ENCODE measurements at regions not wholly inside any gene's neighbourhood (a gene's known extent, or its start where the extent isn't known, plus 50 kb on each side); places are given as distances from the start of the nearest gene placed in this dataset.

GRCh38 chr9:109859447-109859846 is 79.4 kb downstream of the PALM2AKAP2 start:
- TF ChIP-seq, protein P1, sequence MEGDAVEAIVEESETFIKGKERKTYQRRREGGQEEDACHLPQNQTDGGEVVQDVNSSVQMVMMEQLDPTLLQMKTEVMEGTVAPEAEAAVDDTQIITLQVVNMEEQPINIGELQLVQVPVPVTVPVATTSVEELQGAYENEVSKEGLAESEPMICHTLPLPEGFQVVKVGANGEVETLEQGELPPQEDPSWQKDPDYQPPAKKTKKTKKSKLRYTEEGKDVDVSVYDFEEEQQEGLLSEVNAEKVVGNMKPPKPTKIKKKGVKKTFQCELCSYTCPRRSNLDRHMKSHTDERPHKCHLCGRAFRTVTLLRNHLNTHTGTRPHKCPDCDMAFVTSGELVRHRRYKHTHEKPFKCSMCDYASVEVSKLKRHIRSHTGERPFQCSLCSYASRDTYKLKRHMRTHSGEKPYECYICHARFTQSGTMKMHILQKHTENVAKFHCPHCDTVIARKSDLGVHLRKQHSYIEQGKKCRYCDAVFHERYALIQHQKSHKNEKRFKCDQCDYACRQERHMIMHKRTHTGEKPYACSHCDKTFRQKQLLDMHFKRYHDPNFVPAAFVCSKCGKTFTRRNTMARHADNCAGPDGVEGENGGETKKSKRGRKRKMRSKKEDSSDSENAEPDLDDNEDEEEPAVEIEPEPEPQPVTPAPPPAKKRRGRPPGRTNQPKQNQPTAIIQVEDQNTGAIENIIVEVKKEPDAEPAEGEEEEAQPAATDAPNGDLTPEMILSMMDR (IDR thresholded peaks at IDR 0.05), result peak; percentile 25
- TF ChIP-seq EZH2 (IDR thresholded peaks at IDR 0.05; ENCODE audit: borderline replicate concordance, insufficient read depth, low read depth, low read length, poor library complexity, severe bottlenecking), result no peak

Measured in B cell (primary cell).